ENCODE measurements at regions not wholly inside any gene's neighbourhood (a gene's known extent, or its start where the extent isn't known, plus 50 kb on each side); places are given as distances from the start of the nearest gene placed in this dataset.

- H3K9me3 ChIP-seq (ENCODE audit: low read depth): no peaks in the 10 kb centered on the region
- H3K27me3 ChIP-seq: no peaks in the 10 kb centered on the region
- Mint-ChIP-seq H3K4me1 (peaks cover 13% of the 10 kb centered on the region), H3K4me3 (no peak overlapping the region), H3K27ac (no peak overlapping the region), H3K27me3 (ENCODE audit: insufficient read depth, low read depth) (peaks cover 6% of the 10 kb centered on the region), H3K36me3 (no peaks in the 10 kb centered on the region), H3K9me3 (no peaks in the 10 kb centered on the region)
- no peak overlapping the region for H3K4me3 ChIP-seq
- H3K4me2 ChIP-seq: no peak overlapping the region
- no peak overlapping the region for H3K27ac ChIP-seq
- H3K36me3 ChIP-seq: no peaks in the 10 kb centered on the region
- H3F3A ChIP-seq (ENCODE audit: low read depth): no peaks in the 10 kb centered on the region
- no peaks in the 10 kb centered on the region for H4K20me1 ChIP-seq (ENCODE audit: low read depth)
- no peak for TF ChIP-seq CTCF (IDR thresholded peaks at IDR 0.05)
- no peak for TF ChIP-seq EZH2phosphoT487 (IDR thresholded peaks at IDR 0.05)
- no peak for TF ChIP-seq EZH2 (IDR thresholded peaks at IDR 0.05)
- DNase-seq (ENCODE audit: low spot score): no peak
- H2AFZ ChIP-seq (replicated peaks): no peak overlapping the region
- no peaks in the 10 kb centered on the region for H3K79me2 ChIP-seq (ENCODE audit: low read depth)
- H3K4me1 ChIP-seq: no peaks in the 10 kb centered on the region
- no peak overlapping the region for H3K9ac ChIP-seq
These were observed 263.5 kb upstream of the HDAC4 start for GRCh38 chr2:239664216-239664810.

GRCh38 chr2:239663364-239663924 is 262.6 kb upstream of the HDAC4 start:
- H3K36me3 Mint-ChIP-seq: no peaks in the 10 kb centered on the region
- no peak overlapping the region for H3K9ac ChIP-seq
- no peak overlapping the region for H3K4me2 ChIP-seq
- no peaks in the 10 kb centered on the region for H3K4me1 ChIP-seq
- no peak overlapping the region for H2AFZ ChIP-seq (replicated peaks)
- H3F3A ChIP-seq (ENCODE audit: low read depth): no peaks in the 10 kb centered on the region
- H3K27ac Mint-ChIP-seq: peak overlapping the region; percentile 1
- no peaks in the 10 kb centered on the region for H4K20me1 ChIP-seq (ENCODE audit: low read depth)
- no peaks in the 10 kb centered on the region for H3K79me2 ChIP-seq (ENCODE audit: low read depth)
- no peak overlapping the region for H3K27ac ChIP-seq
- H3K4me1 Mint-ChIP-seq: peaks cover 13% of the 10 kb centered on the region
- TF ChIP-seq CTCF (IDR thresholded peaks at IDR 0.05) (no peak), EZH2phosphoT487 (IDR thresholded peaks at IDR 0.05) (no peak), EZH2 (IDR thresholded peaks at IDR 0.05) (no peak)
- no peaks in the 10 kb centered on the region for H3K27me3 ChIP-seq
- no peaks in the 10 kb centered on the region for H3K36me3 ChIP-seq
- H3K4me3 ChIP-seq: no peak overlapping the region
- H3K9me3 Mint-ChIP-seq: no peaks in the 10 kb centered on the region
- H3K27me3 Mint-ChIP-seq (ENCODE audit: insufficient read depth, low read depth): peaks cover 6% of the 10 kb centered on the region
- DNase-seq (ENCODE audit: low spot score): no peak
- no peak overlapping the region for H3K4me3 Mint-ChIP-seq
- H3K9me3 ChIP-seq (ENCODE audit: low read depth): no peaks in the 10 kb centered on the region

- Histone ChIP-seq H3F3A (ENCODE audit: low read depth) (no peaks in the 10 kb centered on the region), H3K4me2 (no peak overlapping the region), H2AFZ (replicated peaks) (no peak overlapping the region), H3K9ac (no peak overlapping the region), H3K36me3 (no peaks in the 10 kb centered on the region), H3K27ac (no peak overlapping the region), H3K4me1 (no peaks in the 10 kb centered on the region), H3K9me3 (ENCODE audit: low read depth) (no peaks in the 10 kb centered on the region), H4K20me1 (ENCODE audit: low read depth) (no peaks in the 10 kb centered on the region), H3K4me3 (no peak overlapping the region), H3K79me2 (ENCODE audit: low read depth) (no peaks in the 10 kb centered on the region), H3K27me3 (no peaks in the 10 kb centered on the region)
- H3K36me3 Mint-ChIP-seq: no peaks in the 10 kb centered on the region
- peaks cover 6% of the 10 kb centered on the region for H3K27me3 Mint-ChIP-seq (ENCODE audit: insufficient read depth, low read depth)
- no peak for TF ChIP-seq EZH2phosphoT487 (IDR thresholded peaks at IDR 0.05)
- TF ChIP-seq CTCF (IDR thresholded peaks at IDR 0.05): no peak
- no peak for TF ChIP-seq EZH2 (IDR thresholded peaks at IDR 0.05)
- peaks cover 13% of the 10 kb centered on the region for H3K4me1 Mint-ChIP-seq
- no peak overlapping the region for H3K4me3 Mint-ChIP-seq
- H3K27ac Mint-ChIP-seq: peak overlapping the region; percentile 20
- no peaks in the 10 kb centered on the region for H3K9me3 Mint-ChIP-seq
- DNase-seq (ENCODE audit: low spot score): no peak
These were observed 261.7 kb upstream of the HDAC4 start for GRCh38 chr2:239662413-239663120.

All from neural progenitor cell (in vitro differentiated cells).